Mucosa of descending colon (tissue), 3 donors: ENCODE measurements at regions not wholly inside any gene's neighbourhood (a gene's known extent, or its start where the extent isn't known, plus 50 kb on each side); places are given as distances from the start of the nearest gene placed in this dataset.

Experiments used
- ATAC-seq: fragments of 200-7000 bp; cut with Tn5 transposase; one replicate; pipeline ENCODE4 v1.9.1; 2020; ENCODE audit warnings: mild to moderate bottlenecking, moderate library complexity
- DNase-seq, 3 donors: peaks; one replicate each; pipeline ENCODE4 v3.0.0-alpha.2; 2020
- H3K36me3 ChIP-seq: fragments of 200-600 bp; one replicate; pipeline ENCODE4 v1.8.0; 2021; ENCODE audit warnings: low read depth, mild to moderate bottlenecking
- H3K4me1 ChIP-seq: fragments of 200-600 bp; one replicate; pipeline ENCODE4 v1.8.0; 2021; ENCODE audit warnings: low read depth, mild to moderate bottlenecking
- H3K4me3 ChIP-seq: fragments of 200-600 bp; one replicate; pipeline ENCODE4 v1.8.0; 2021; ENCODE audit warnings: mild to moderate bottlenecking
- H3K9me3 ChIP-seq: fragments of 200-600 bp; one replicate; pipeline ENCODE4 v1.8.0; 2021; ENCODE audit warnings: mild to moderate bottlenecking
- intact Hi-C, 2 donors: fragments of 100-400 bp; cut with DNase I in 1 of 2; cut with micrococcal nuclease in 1 of 2; formaldehyde crosslinking; loops; one replicate each; pipeline versions ENCODE4 v1.11.0 to v1.11.1; 2022; cut with DNase I, micrococcal nuclease
- TF ChIP-seq, protein P1 (sequence below): fragments of 200-600 bp; IDR thresholded peaks from one replicate; pipeline ENCODE4 v1.8.0; 2022; ENCODE audit warnings: antibody characterized with exemption, mild to moderate bottlenecking
- donor health status: DM: no; HTN: no; CAD: no; lungs with moderate emphysema.
- donor health status: DM: no; HTN: no; CAD: no.
- donor health status: DM: no; HTN: yes; CAD: no.

- DNase-seq (no peak), ATAC-seq (no peak)
- H3K9me3 ChIP-seq, result no peaks in the 10 kb centered on the region
- intact Hi-C loops, result no loop called here
- TF ChIP-seq, protein P1, sequence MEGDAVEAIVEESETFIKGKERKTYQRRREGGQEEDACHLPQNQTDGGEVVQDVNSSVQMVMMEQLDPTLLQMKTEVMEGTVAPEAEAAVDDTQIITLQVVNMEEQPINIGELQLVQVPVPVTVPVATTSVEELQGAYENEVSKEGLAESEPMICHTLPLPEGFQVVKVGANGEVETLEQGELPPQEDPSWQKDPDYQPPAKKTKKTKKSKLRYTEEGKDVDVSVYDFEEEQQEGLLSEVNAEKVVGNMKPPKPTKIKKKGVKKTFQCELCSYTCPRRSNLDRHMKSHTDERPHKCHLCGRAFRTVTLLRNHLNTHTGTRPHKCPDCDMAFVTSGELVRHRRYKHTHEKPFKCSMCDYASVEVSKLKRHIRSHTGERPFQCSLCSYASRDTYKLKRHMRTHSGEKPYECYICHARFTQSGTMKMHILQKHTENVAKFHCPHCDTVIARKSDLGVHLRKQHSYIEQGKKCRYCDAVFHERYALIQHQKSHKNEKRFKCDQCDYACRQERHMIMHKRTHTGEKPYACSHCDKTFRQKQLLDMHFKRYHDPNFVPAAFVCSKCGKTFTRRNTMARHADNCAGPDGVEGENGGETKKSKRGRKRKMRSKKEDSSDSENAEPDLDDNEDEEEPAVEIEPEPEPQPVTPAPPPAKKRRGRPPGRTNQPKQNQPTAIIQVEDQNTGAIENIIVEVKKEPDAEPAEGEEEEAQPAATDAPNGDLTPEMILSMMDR, result no peak
- H3K4me1 ChIP-seq, result peaks cover 25% of the 10 kb centered on the region
- no peaks in the 10 kb centered on the region for H3K36me3 ChIP-seq
- H3K4me3 ChIP-seq, result no peak overlapping the region
These were observed 466.1 kb downstream of the PDCD6IP start for GRCh38 chr3:34264337-34265041.

DNA sequence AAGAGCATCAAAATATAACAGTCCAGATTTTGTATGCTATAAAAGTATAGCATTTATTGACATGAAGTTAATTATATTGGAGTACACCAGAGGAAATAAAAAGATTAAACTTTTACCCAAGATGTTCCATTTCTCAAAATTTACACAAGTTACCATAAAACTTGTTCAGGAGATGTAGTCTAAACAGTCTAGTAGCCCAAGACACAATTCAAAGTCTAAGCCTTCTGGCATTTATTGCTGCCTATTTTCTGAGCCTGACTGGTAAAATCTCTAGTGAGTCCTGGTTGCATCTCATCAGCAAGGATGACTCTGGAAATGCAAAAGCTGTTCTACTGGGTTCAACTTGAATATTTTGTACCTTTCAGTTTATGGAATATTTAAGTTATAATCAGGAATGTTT lies 468.7 kb downstream of the PDCD6IP start:
- ATAC-seq (peak; percentile 54), DNase-seq (no peak)
- intact Hi-C loops, result no loop called here
- TF ChIP-seq, protein P1, result no peak
- Histone ChIP-seq H3K4me1 (peaks cover 23% of the 10 kb centered on the region), H3K9me3 (no peaks in the 10 kb centered on the region), H3K36me3 (no peaks in the 10 kb centered on the region), H3K4me3 (no peak overlapping the region)

DNA sequence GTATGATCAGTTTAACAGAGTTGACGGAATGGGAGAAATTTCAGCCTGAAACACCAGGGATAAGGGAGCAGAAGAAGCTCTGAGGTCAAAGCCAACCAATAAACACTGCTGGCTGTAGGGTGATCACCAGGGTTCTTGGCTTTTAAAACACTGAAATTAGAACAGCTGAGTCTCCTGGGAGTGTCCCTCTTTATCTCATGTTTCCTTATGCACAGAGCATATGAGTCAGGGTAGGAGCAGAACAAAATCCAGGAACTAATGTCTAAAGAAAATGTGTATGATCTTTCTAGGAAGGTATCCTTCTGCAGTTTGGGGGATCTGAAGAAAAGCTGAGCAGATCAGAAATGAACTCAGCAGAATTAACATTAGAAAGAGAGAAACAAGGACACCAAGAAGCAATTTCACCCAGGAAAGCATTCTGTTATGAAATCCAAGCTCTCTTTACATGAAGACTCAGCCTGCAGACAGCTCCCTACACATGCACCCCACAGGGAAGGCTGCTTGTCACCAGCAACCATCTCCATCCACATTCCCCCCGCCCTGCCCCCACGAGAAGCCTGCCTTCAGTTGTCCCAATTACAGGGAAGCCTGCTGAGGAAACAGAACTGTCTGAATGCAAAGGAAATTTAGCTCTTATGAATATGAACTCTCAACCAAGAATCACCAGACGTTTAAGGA lies 469.7 kb downstream of the PDCD6IP start:
- TF ChIP-seq, protein P1, result no peak
- no peak overlapping the region for H3K4me3 ChIP-seq
- peaks cover 13% of the 10 kb centered on the region for H3K4me1 ChIP-seq
- intact Hi-C loops, result no loop called here
- ATAC-seq (peak; percentile 96), DNase-seq (peak in 1 of 3 donors; percentile 8)
- no peaks in the 10 kb centered on the region for H3K9me3 ChIP-seq
- H3K36me3 ChIP-seq, result no peaks in the 10 kb centered on the region

- ATAC-seq (no peak), DNase-seq (no peak)
- TF ChIP-seq, protein P1, result no peak
- H3K36me3 ChIP-seq, result no peaks in the 10 kb centered on the region
- no peak overlapping the region for H3K4me3 ChIP-seq
- no peaks in the 10 kb centered on the region for H3K9me3 ChIP-seq
- intact Hi-C loops, result no loop called here
- H3K4me1 ChIP-seq, result no peaks in the 10 kb centered on the region
These were observed 477.4 kb downstream of the PDCD6IP start for GRCh38 chr3:34275811-34276210.

DNA sequence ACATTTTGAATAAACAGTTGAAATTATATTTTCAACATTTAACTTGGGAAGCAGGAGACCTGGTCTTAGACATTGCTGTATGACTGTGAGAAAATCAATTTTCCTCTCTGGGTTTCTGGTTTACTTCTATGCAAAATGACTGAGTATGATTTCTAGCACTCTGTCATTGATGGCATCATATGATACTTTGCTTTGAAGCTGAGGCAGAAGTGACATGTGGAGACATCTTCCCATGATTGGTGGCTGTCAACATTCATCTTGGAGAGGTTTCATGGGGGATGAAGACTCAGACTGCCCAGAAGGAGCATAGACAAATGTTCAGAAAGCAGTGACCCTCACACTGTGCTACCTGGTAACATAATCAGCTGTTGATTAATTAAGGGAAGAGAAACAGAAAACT lies 477.9 kb downstream of the PDCD6IP start:
- intact Hi-C loops, result no loop called here
- ATAC-seq (no peak), DNase-seq (no peak)
- no peaks in the 10 kb centered on the region for H3K9me3 ChIP-seq
- H3K4me1 ChIP-seq, result no peaks in the 10 kb centered on the region
- H3K36me3 ChIP-seq, result no peaks in the 10 kb centered on the region
- TF ChIP-seq, protein P1, result no peak
- no peak overlapping the region for H3K4me3 ChIP-seq
